UCSD-AML1 (cell line): ENCODE measurements at regions not wholly inside any gene's neighbourhood (a gene's known extent, or its start where the extent isn't known, plus 50 kb on each side); places are given as distances from the start of the nearest gene placed in this dataset.

Experiments
- DNase-seq: peaks from one replicate; lab custom pipeline; 2025; ENCODE audit not compliant: unreplicated experiment; lab: John Stamatoyannopoulos, UW

DNA sequence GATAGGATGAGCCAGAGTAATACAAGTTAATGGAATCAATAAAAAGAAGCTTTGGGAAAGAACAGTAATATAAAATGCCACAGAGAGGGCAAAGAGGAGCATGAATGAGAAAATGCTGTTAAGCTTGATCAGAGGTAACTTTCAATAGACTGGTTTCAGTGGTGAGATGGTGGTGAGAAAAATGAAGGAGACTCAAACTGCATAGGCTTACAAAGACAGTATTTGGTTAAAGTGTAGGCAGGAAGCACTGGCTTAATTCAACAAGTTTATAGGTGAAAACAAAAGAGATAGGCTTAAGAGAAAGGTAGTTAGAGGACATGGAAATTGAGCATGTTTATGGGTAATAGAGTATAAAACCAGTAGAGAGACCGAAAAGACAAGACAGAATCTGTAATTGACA lies 298.6 kb upstream of the ADAMTS5 start:
- DNase-seq, result no peak

DNA sequence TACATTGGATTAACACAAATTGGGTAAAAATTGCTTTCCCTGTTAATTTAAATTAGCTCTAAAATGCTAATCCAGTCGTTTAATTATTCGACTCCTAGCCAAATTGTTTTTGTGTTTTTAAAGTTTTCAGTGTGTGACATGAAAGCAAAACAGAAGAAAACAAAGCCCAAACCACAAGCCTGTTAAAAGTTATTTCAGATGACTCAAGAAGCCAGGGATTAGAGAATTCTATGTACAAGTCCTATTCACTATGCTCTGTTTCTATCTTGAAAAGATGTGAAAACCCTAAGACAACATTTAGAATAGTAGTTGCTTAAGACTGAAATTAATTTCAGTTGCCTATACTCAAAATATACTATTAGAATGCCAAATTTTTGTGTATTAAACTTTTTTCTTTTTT lies 294.8 kb upstream of the ADAMTS5 start:
- DNase-seq, result no peak

DNA sequence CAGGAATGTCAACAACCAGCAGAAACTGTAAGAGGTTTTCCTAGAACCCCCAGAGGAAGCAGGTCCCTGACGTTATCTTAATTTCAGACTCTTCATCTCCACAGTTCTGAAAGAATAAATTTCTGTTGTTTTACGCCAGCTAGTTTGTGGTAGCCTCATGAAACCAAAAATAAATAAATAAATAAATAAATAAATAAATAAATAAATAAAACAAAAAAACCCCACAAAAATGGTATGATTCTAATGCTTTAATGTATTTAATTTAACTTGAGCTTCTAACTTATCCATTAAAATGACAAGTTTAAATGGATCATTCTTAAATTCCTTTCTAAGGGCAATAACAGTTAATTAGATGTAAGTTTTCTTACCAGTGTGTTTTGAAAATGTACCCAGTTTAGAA lies 293.8 kb upstream of the ADAMTS5 start:
- no peak for DNase-seq

DNA sequence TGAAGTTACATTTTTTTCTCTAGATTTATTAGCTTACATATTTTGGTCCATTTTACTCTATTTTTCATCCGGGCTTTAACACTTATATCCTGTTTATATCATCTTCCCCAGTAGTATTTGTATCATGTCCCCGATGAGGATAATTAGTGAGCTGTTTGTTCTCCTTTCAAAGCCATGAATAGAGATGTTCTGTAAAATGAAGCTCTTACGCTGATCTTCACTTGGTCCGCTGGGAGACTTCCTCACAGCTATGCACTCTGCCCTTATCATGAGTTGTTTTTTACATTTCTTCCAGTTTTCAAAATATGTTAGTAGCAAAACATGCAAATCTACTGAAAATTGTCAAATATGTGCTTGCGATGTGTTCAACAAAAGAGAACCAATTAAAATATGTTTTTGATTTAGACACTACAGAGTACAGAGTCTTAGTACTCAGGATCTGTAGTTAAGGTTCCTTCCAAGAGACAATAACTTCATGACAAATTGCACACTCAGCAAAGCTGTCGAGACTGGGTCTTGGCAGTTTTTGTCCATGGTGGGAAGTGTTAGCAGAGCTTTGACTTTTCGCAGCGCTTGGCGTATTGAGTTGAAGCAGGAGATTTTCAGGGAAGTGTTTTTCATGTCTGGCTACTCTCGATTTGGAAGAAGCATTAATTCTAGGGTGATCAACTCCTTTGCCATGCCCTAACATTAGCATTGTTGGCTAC lies 292.0 kb upstream of the ADAMTS5 start:
- no peak for DNase-seq

DNA sequence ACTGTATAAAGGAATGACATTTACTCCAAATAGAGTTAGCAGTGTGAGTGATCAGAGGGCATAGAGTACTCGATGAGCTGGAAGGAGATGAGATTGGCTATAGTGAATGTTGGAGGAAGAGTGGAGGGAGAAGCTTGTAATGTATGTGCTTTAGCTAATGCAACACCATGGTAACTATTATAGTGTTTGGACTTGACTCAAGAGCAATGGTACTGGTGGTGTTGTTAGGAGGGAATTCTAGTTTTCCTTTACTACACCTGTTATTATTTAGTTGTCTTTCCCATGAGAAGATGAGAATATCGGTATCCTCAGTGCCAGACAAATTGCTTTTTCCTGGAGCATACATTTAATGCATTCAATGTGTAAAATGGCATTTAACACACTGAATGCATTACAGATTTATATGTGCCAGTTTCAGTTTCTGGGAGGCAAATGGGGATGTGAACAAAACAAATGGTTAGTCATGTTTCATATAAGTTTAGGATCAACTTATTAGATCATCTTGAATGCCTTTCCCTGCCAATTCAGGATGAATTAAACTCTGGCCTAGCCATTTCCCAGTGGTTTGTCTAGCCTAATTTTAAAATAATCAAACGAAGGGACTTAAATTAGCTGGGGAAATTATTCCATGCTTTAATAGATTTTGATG lies 291.1 kb upstream of the ADAMTS5 start:
- no peak for DNase-seq

DNA sequence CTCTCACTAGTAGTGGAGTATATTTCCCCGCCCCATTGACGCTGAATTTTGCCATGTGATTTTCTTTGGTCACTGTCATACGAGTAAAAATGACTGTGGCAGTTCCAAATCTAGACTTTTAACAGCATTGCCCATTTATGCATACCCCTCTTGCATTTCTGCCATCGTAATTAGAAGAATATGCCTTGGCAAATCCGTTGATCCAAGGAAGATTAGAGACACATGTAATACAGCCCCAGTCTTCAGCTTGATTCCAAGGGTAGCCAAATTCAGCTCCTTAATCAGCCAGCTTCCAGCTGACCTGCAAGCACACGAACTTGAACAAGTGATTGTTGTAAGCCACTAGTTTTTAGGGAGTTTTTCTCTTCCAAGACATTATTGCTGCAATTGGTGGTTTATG lies 290.3 kb upstream of the ADAMTS5 start:
- no peak for DNase-seq

DNA sequence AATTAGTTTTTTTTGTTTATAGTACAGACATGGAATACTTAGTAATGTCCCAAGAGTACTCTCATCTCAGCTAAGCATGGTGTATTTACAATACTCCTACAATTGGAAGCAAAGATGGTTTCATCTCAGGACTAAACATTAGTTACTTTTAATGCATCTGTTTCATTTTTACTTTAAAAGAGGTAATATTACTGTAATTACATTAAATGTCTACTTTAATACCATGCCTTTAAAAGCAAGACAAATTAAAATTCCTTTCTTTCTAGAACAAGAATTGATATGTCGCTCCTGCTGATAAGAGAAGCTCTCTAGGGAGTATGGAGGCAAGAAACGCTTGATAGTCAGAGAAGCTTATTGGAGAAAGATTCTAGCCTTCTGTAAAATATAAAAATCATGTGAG lies 284.9 kb upstream of the ADAMTS5 start:
- no peak for DNase-seq

DNA sequence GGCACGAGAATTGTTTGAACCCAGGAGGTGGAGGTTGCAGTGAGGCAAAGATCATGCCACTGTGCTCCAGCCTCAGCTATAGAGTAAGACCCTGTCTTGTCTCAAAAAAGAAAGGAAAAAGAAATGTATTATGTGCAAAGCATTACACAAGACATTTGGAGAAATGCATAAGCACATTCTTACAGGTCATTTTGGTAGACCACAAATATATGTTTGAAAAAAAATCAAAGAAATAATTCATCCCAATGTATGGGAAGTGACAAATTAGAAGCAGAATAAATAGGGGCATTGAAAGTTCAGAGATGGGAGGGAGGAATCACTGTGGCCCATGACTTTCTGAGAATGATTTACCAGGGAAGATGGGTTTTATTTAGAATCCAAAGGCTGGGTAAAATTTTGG lies 283.5 kb upstream of the ADAMTS5 start:
- DNase-seq, result no peak

DNA sequence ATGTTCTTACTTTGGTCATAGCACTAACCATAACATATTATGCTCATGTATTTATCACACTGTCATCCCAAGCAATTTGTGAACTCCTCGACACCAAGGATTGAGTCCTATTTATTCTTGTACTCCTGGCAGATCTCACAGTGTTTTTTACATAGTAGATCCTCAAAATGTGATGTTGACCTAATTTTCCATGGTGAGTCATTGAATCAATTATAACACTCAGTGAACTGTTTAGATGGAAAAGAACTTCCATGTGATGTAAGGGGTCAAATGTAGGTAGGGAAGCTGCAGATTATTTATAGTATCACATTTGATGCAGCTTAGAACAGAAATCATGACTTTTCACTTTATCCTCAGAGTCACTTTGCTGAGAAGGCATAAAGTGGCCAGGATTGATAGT lies 281.9 kb upstream of the ADAMTS5 start:
- DNase-seq, result no peak

DNA sequence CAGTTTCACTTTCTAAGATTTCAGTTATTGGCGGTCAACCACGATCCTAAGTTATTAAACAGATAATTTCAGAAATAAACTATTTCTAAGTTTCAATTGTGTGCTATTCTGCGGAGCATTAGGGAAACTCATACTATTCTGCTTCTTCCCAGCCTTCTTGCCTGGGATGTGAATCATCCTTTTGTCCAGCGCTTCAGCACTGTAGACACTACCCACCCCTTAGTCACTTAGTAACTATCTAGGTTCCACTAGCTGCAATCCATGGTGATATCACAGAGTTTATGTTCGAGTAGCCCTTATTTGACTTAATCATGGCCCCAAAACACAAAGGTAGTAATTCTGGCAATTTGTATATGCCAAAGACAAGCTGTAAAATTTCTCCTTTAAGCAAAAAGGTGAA lies 279.9 kb upstream of the ADAMTS5 start:
- no peak for DNase-seq

DNA sequence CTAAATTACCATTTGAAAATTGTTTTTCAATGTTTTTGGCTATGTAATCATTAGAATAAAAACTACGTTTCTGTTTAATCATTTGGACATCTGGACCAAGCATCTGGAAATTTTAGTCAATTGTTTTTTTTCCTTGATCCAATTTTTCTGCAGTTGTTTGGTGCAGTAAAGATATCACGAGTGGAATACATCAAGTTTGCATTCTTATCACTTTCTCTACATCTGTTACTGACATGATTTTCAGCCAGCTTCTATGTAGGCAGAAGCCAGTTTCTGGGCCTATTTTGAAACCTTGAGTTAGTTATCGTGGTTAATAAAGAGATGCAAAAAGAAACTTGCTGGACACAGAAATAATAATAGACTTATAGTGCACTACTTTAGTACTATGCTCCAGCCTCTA lies 277.9 kb upstream of the ADAMTS5 start:
- DNase-seq, result no peak

DNA sequence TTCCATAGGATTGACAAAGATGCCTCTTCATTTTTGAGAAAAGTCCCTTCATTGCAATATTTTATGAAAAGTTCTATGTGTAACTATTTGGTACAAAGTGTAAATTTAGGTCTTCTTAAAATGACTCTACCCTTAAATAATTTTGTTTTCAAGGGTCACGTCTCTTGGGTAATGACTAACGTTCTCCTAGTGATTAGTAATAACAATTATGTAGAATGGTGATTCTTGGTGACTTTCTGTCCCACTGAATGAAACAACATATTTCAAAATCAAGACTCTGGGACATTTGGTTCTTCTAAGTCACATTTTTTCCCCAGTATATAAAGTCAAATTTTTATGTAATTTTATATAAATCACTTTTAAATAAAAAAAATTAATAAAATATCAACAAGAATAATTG lies 277.5 kb upstream of the ADAMTS5 start:
- DNase-seq, result no peak

DNA sequence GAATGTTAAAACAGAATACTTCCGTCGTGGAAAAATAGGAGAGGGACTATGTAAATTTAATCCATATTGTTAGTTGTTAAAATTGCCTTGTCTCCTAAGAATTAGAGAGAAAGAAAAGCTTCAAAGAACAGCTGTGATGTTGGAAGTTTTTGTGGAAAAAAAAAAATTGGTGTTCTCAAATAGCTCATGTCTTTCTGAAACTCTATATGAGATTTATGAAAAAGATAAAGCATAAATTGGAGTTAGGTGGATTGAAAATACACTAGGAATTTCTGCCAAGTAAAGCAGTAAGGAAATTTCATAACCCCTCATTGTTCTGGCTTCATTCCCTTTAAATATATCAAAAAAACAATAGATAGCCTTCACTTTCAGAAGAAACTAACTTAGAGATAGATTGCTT lies 274.0 kb upstream of the ADAMTS5 start:
- no peak for DNase-seq

DNA sequence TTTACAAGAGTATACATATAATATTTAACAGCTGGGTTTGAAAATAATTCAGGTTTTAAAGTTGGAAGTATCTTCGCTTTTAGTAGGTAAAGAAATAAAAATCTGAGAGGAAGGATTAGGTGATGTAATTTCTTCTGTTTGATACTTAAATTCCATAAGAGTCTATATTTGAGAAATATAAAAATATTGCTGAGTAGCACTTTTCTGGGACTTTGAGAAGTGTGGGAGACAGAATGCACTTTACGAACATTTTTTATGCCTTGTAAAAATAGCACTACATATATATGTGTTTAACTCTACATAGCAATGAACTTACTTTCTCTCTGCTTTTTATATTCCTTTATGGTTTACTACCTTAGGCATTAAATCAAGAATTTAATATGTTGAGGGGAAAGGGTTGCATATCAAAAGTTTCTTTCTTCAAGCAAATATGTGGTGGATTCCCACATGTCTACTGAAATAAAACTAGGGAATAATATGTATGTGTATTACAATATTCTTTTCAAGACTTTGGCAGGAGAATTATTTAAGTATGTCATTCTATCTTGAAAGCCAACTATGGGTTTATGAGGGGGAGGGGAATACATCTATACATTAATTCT lies 266.7 kb upstream of the ADAMTS5 start:
- no peak for DNase-seq

DNA sequence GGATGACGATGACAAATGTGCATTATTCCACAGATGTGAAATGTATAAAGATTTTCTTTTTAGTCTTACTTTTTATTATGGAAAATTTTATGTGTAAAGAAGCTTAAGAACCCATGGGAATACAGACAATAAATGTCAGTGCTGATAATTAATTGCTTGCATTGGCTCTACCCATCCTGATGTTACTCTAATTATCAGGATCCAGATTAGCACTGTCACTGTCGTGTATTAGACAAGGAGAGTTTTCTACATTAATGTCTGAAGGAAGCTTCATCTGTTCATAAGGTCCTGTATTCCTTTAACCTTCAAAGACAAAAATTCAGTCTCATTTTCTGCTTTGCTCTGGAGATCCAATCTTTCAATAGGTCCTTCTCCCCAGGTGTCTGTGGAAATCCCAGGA lies 259.1 kb upstream of the ADAMTS5 start:
- no peak for DNase-seq

DNA sequence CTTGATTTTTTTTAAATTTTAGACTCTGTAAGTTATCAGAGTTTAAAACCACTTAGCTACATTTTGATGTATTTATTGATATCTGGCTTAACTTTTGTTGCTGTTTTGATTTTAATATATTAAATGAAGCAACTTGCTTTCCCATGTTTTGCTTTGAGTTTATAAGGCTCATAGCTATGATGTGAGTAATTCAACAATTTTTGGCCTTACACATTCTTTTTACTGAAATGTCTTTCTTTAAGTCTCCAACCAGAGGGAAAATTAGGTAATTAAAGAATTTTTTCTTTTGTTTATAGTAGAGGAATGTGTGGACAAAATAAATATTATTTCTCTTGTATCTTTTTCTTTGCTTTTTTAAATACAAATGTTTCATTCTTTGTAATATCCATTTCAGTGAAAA lies 258.3 kb upstream of the ADAMTS5 start:
- DNase-seq, result no peak

DNA sequence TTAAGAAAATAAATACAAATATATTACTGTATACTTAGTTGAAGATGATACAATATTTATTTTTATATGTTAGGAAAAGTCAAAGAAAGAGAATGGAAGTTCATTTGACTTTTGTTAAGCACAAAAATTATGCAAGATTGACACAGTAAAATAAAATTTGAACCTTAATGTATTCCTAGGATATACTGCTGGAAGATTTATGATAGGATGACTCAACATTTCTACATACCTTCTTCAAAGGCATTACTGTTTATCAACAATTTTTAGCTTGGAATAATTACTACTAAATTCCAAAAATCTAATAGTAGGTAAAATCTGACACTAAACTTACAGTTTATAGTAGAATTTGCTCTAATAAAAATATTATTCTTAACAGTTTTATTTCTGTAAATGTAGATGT lies 257.3 kb upstream of the ADAMTS5 start:
- no peak for DNase-seq

DNA sequence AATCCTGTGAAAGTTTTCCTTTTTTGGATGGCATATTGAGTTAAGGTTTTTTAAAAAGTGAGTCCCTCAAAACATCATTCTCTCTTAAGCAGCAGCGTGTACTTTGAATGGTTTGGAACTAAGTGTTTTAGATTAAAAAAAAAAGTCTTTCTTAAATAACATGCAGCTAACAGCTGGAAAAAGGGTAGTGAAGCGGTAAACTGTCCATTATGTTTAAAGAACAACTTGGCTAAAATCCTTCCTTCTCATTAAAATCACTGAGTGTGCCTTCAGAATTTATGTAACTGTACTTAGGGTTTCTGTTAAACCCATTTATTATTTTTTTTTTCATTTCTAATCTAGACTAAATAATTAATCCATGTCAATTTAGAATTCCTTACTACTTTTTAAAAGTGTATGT lies 254.2 kb upstream of the ADAMTS5 start:
- DNase-seq, result no peak

DNA sequence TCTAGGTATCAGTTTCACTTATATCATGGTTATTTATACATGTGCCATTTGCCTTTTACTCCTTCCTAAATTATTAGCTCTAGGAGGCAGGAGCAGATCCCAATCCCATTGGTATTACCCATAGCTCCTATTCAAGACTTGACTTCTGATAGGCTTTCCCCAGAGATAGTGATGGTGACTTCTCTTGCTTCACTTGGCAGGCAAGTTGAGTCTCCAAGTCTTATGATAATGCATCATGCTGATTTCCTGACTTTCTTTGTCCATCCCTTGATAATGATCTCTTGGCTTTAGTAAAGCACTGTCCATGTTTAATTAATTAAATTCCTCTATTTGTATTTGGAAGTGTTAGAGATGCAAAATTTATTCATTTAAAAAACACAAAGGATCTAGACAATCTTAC lies 253.5 kb upstream of the ADAMTS5 start:
- DNase-seq, result no peak

DNA sequence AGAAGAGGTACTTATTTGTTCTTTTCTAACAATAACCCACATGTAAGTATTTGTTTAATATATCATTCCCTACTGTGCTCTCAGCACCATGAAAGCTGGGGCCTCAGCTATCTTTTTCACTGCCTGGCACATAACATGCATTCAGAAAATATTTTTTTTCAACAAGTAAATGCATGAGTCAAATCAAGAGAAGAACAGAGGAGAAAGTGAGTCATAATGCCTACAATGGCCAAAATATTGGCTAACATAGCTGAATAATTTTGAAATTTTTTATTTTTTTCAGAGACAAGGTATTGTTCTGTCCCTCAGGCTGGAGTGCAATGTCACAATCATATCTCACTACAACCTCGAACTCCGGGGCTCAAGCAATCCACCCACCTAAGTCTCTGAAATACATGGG lies 252.2 kb upstream of the ADAMTS5 start:
- no peak for DNase-seq

DNA sequence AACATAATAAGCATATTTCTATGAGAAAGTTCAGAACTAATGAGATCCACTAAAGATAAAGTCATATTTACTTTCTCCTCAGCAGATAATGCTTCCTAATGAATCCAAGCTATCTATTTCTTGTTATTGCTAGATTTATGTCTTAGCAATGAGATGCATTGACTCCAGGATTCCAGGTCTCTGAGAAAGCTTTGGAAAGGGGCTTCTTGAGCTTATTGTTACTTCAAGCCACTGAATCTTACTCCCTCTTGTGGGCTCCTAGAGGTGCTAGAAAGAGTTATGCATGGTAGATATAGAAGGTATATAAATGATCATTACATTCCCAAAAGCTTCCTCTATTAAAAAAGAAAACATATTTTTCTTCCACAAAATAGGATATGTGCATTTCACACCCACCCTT lies 246.4 kb upstream of the ADAMTS5 start:
- no peak for DNase-seq

DNA sequence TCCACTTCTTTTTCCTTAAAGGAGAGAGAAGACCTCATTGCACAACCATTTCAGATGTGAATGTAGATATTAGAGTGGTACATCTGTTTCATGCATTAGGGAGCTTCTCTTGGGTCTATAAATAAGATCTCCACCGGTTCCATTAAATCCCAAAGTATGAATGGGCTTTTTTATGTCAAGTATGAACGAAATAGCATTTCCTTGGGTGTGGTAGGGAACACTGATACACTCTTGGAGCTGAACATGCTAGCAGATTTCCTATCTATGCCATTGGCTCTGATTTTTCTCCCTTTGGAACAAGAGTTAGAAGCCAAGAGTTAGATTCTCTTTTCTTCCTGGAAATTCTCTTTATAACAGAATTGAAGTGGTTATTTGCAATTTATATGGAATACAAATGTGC lies 245.6 kb upstream of the ADAMTS5 start:
- no peak for DNase-seq

DNA sequence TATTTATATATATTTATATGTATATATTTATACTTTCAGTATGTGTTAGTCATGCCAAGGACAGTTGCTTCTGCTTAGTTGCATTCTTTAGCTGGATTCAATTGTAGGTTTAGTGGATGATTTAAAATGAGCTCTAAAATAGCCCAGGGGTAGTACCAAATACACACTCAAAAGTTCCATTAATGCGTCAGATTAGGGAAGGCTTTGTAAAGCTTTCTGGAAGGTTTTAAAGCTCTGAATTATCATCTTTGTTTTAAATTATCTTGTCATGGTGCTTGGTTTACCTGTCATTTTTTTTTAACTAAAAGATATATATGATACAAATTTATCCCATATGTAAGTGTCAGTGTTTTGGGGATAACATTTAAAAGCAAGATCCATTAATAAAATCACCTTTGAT lies 242.7 kb upstream of the ADAMTS5 start:
- no peak for DNase-seq
